Progenitor cell of endocrine pancreas (in vitro differentiated cells): ENCODE measurements at regions not wholly inside any gene's neighbourhood (a gene's known extent, or its start where the extent isn't known, plus 50 kb on each side); places are given as distances from the start of the nearest gene placed in this dataset.

Experiments
- DNase-seq: peaks from one replicate; pipeline ENCODE4 v3.0.0; 2021; ENCODE audit warnings: low spot score; ENCODE audit not compliant: unreplicated experiment
- H3K27ac Mint-ChIP-seq: 2 replicates; pipeline ENCODE4 v1.8.0; 2021; ENCODE audit warnings: mild to moderate bottlenecking, moderate library complexity, mixed read lengths
- H3K27me3 Mint-ChIP-seq: 2 replicates; pipeline ENCODE4 v1.8.0; 2021; ENCODE audit warnings: mixed read lengths
- H3K36me3 Mint-ChIP-seq: 2 replicates; pipeline ENCODE4 v1.8.0; 2022; ENCODE audit warnings: mixed read lengths; ENCODE audit not compliant: insufficient read depth
- H3K4me1 Mint-ChIP-seq: 2 replicates; pipeline ENCODE4 v1.8.0; 2021; ENCODE audit warnings: low read depth, mixed read lengths
- H3K4me3 Mint-ChIP-seq: 2 replicates; pipeline ENCODE4 v1.8.0; 2021; ENCODE audit warnings: low read depth, mild to moderate bottlenecking, moderate library complexity, mixed read lengths
- H3K9me3 Mint-ChIP-seq: 2 replicates; pipeline ENCODE4 v1.8.0; 2021; ENCODE audit warnings: low read depth, mixed read lengths
- CTCF ChIP-seq: fragments of 200-600 bp; sonication (generic); IDR thresholded peaks from one replicate; pipeline ENCODE4 v1.5.0; 2021; ENCODE audit warnings: antibody characterized with exemption, mild to moderate bottlenecking; ENCODE audit not compliant: unreplicated experiment

GRCh38 chr3:135915206-135915605 is 50.3 kb upstream of the PPP2R3A start:
- Mint-ChIP-seq H3K27me3 (no peaks in the 10 kb centered on the region), H3K27ac (no peak overlapping the region), H3K9me3 (no peaks in the 10 kb centered on the region), H3K4me3 (no peak overlapping the region), H3K36me3 (no peaks in the 10 kb centered on the region), H3K4me1 (no peaks in the 10 kb centered on the region)
- DNase-seq: no peak
- TF ChIP-seq CTCF: no peak
